LNCAP (cell line): ENCODE measurements at regions not wholly inside any gene's neighbourhood (a gene's known extent, or its start where the extent isn't known, plus 50 kb on each side); places are given as distances from the start of the nearest gene placed in this dataset.

Source experiments
- TF ChIP-seq, protein P1 (sequence below): fragments of 450-650 bp; IDR thresholded peaks from 2 replicates; pipeline ENCODE4 v1.5.1; 2017; ENCODE audit warnings: mild to moderate bottlenecking

- TF ChIP-seq, protein P1, sequence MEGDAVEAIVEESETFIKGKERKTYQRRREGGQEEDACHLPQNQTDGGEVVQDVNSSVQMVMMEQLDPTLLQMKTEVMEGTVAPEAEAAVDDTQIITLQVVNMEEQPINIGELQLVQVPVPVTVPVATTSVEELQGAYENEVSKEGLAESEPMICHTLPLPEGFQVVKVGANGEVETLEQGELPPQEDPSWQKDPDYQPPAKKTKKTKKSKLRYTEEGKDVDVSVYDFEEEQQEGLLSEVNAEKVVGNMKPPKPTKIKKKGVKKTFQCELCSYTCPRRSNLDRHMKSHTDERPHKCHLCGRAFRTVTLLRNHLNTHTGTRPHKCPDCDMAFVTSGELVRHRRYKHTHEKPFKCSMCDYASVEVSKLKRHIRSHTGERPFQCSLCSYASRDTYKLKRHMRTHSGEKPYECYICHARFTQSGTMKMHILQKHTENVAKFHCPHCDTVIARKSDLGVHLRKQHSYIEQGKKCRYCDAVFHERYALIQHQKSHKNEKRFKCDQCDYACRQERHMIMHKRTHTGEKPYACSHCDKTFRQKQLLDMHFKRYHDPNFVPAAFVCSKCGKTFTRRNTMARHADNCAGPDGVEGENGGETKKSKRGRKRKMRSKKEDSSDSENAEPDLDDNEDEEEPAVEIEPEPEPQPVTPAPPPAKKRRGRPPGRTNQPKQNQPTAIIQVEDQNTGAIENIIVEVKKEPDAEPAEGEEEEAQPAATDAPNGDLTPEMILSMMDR, result no peak
These were observed 399.2 kb downstream of the NLGN4X start for GRCh38 chrX:5829469-5829868.

DNA sequence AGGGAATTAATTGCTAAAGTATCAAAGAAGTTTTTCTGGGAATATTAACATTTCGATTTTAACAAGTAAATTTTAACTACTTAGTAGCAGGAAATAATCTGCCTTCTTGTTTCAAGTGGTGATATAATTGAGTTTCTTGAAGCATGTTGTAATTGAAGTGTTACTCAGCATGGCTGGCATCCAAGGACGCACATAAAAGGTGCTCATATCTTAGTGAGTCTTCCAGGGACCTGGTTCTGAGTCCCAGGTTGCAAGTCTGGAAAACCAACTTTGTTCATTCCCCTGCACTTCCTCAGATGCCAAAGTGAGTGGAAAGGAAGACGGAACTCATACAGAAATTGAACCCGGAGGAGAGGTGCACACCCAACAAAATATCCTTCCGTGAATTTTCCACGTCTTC is 399.6 kb downstream of the NLGN4X start:
- TF ChIP-seq, protein P1, result no peak

GRCh38 chrX:5823903-5824302 is 404.8 kb downstream of the NLGN4X start:
- TF ChIP-seq, protein P1, result no peak

GRCh38 chrX:5810636-5811035 is 418.0 kb downstream of the NLGN4X start:
- TF ChIP-seq, protein P1, result no peak

DNA sequence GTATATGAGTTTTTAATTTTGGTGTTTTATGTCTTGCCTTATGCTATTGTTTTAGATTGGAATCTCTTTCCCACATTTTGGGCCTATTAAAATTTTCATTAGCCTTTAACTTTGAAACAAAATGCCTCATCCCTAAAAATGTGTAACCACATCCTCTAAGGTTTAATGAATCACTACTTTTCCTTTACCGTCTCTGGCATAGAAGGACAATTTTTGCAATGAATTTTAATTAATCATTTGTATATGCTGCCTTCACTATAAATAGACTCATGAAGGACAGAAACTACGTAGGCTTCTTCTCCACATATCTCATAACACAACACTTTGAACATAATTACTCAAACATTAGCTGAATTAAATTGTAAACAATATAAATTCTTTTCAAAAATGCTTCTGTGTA is 421.5 kb downstream of the NLGN4X start:
- TF ChIP-seq, protein P1, result no peak

DNA sequence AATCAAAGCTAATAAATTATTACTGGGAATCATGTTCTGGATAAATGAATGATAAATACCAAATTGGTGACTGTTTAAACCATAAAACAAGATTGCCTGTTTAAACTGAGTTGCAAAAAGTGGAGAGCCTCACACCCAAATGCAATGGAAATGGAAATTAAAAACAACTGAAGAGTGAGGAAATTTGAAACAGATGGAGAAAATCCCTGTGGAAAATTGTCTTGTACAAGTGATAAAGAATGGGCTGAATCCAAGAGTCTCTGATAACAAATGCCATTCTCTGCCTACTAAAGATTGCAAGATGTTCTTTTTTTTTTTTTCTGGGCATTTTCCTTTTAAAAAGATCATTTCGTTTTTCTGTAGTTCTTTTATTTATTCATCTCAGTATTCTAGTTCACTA is 426.3 kb downstream of the NLGN4X start:
- TF ChIP-seq, protein P1, result no peak

GRCh38 chrX:5791721-5792120 is 436.9 kb downstream of the NLGN4X start:
- TF ChIP-seq, protein P1, result no peak

DNA sequence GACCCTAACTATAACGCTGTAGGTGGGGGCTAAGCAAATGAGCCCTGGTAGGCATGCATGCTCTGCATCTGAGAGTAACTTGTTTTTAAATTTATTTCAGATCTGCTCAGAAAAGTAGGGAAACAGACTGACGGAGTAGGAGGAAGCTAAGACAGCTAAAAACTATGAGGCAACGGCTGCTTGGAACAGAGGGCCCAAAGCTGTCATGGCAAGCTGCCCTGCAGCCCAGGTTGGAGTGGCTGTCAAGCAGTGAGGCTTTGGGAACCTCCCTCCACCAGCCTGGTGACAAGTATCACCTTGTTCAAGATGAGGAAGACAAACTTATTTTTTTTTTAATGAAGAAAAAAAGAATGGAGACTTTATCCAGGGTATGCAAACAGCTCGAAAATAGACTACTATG is 439.8 kb downstream of the NLGN4X start:
- TF ChIP-seq, protein P1, result no peak
